ENCODE measurements at regions not wholly inside any gene's neighbourhood (a gene's known extent, or its start where the extent isn't known, plus 50 kb on each side); places are given as distances from the start of the nearest gene placed in this dataset.

GRCh38 chr7:46389146-46389545 is 468.1 kb upstream of the IGFBP3 start:
- no peak overlapping the region for H3K9ac ChIP-seq (ENCODE audit: low read depth, low read length, poor library complexity, severe bottlenecking)
- H3F3A ChIP-seq (ENCODE audit: low read depth) = no peaks in the 10 kb centered on the region
- TF ChIP-seq EZH2phosphoT487 (IDR thresholded peaks at IDR 0.05; ENCODE audit: borderline replicate concordance) = no peak
- TF ChIP-seq CTCF (conservative IDR thresholded peaks at IDR 0.05; ENCODE audit: low read length) = no peak
- no peaks in the 10 kb centered on the region for H3K27me3 ChIP-seq (ENCODE audit: insufficient read depth, low read length, poor library complexity, severe bottlenecking)
- no peak overlapping the region for H3K4me3 ChIP-seq (ENCODE audit: low read length, poor library complexity, severe bottlenecking)
- no peaks in the 10 kb centered on the region for H4K20me1 ChIP-seq (ENCODE audit: insufficient read depth, low read length, poor library complexity, severe bottlenecking)
- H3K9me3 ChIP-seq (ENCODE audit: insufficient read depth, low read depth, low read length) = no peaks in the 10 kb centered on the region
- no peaks in the 10 kb centered on the region for H3K4me1 ChIP-seq (ENCODE audit: insufficient read depth, low read length, poor library complexity, severe bottlenecking)
- H3K79me2 ChIP-seq (ENCODE audit: insufficient read depth, low read length) = no peaks in the 10 kb centered on the region
- H3K4me2 ChIP-seq (ENCODE audit: low read depth, low read length, poor library complexity, severe bottlenecking) = no peak overlapping the region
- no peaks in the 10 kb centered on the region for H3K36me3 ChIP-seq (ENCODE audit: insufficient read depth, low read length)
- H2AFZ ChIP-seq (ENCODE audit: low read length) = no peak overlapping the region
- no peaks in the 10 kb centered on the region; the same call in 1 of the 2 replicates for H3K9me2 ChIP-seq (replicated peaks; ENCODE audit: low read depth, low read length)

GRCh38 chr7:46387646-46388045 is 466.6 kb upstream of the IGFBP3 start:
- Histone ChIP-seq H3F3A (ENCODE audit: low read depth) (no peaks in the 10 kb centered on the region), H3K27me3 (ENCODE audit: insufficient read depth, low read length, poor library complexity, severe bottlenecking) (no peaks in the 10 kb centered on the region), H3K36me3 (ENCODE audit: insufficient read depth, low read length) (no peaks in the 10 kb centered on the region), H3K9ac (ENCODE audit: low read depth, low read length, poor library complexity, severe bottlenecking) (no peak overlapping the region), H3K4me1 (ENCODE audit: insufficient read depth, low read length, poor library complexity, severe bottlenecking) (no peaks in the 10 kb centered on the region), H2AFZ (ENCODE audit: low read length) (no peak overlapping the region), H3K9me2 (replicated peaks; ENCODE audit: low read depth, low read length) (no peaks in the 10 kb centered on the region), H3K4me3 (ENCODE audit: low read length, poor library complexity, severe bottlenecking) (no peak overlapping the region), H4K20me1 (ENCODE audit: insufficient read depth, low read length, poor library complexity, severe bottlenecking) (no peaks in the 10 kb centered on the region), H3K9me3 (ENCODE audit: insufficient read depth, low read depth, low read length) (no peaks in the 10 kb centered on the region), H3K4me2 (ENCODE audit: low read depth, low read length, poor library complexity, severe bottlenecking) (no peak overlapping the region), H3K79me2 (ENCODE audit: insufficient read depth, low read length) (no peaks in the 10 kb centered on the region)
- no peak for TF ChIP-seq CTCF (conservative IDR thresholded peaks at IDR 0.05; ENCODE audit: low read length)
- TF ChIP-seq EZH2phosphoT487 (IDR thresholded peaks at IDR 0.05; ENCODE audit: borderline replicate concordance) = no peak

- H3K79me2 ChIP-seq (ENCODE audit: insufficient read depth, low read length) = no peaks in the 10 kb centered on the region
- H2AFZ ChIP-seq (ENCODE audit: low read length) = no peak overlapping the region
- no peaks in the 10 kb centered on the region for H3K4me1 ChIP-seq (ENCODE audit: insufficient read depth, low read length, poor library complexity, severe bottlenecking)
- no peaks in the 10 kb centered on the region for H3K36me3 ChIP-seq (ENCODE audit: insufficient read depth, low read length)
- H3K9me2 ChIP-seq (replicated peaks; ENCODE audit: low read depth, low read length) = no peaks in the 10 kb centered on the region
- H3K9me3 ChIP-seq (ENCODE audit: insufficient read depth, low read depth, low read length) = no peaks in the 10 kb centered on the region
- H3K4me2 ChIP-seq (ENCODE audit: low read depth, low read length, poor library complexity, severe bottlenecking) = no peak overlapping the region
- no peaks in the 10 kb centered on the region for H4K20me1 ChIP-seq (ENCODE audit: insufficient read depth, low read length, poor library complexity, severe bottlenecking)
- H3K27me3 ChIP-seq (ENCODE audit: insufficient read depth, low read length, poor library complexity, severe bottlenecking) = no peaks in the 10 kb centered on the region
- TF ChIP-seq EZH2phosphoT487 (IDR thresholded peaks at IDR 0.05; ENCODE audit: borderline replicate concordance) (no peak), CTCF (conservative IDR thresholded peaks at IDR 0.05; ENCODE audit: low read length) (no peak)
- H3F3A ChIP-seq (ENCODE audit: low read depth) = no peaks in the 10 kb centered on the region
- H3K4me3 ChIP-seq (ENCODE audit: low read length, poor library complexity, severe bottlenecking) = no peak overlapping the region
- no peak overlapping the region for H3K9ac ChIP-seq (ENCODE audit: low read depth, low read length, poor library complexity, severe bottlenecking)
These were observed 465.6 kb upstream of the IGFBP3 start for GRCh38 chr7:46386428-46387399.
